ENCODE measurements at regions not wholly inside any gene's neighbourhood (a gene's known extent, or its start where the extent isn't known, plus 50 kb on each side); places are given as distances from the start of the nearest gene placed in this dataset.

DNA sequence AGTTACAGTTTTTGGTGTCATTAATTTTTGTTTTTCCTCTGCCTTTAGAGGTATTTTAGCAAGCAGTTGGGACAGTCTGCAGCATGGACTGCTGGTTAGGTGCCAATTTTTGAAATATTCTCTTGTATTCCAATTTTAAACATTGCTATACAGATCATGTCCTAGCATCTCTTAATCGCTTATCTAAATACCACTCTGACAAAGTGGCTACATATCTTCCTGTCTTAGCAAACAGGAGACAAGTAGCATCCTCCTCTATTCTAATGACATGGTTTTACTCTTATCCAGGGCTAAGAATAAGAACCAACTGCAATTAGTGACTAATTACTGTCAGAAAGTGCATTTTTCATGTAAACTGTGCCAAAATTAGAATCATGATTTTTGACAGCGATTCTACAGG is 117.8 kb upstream of the ATP2B1 start:
- no peak overlapping the region for H2AFZ ChIP-seq (ENCODE audit: low read depth, low read length)

DNA sequence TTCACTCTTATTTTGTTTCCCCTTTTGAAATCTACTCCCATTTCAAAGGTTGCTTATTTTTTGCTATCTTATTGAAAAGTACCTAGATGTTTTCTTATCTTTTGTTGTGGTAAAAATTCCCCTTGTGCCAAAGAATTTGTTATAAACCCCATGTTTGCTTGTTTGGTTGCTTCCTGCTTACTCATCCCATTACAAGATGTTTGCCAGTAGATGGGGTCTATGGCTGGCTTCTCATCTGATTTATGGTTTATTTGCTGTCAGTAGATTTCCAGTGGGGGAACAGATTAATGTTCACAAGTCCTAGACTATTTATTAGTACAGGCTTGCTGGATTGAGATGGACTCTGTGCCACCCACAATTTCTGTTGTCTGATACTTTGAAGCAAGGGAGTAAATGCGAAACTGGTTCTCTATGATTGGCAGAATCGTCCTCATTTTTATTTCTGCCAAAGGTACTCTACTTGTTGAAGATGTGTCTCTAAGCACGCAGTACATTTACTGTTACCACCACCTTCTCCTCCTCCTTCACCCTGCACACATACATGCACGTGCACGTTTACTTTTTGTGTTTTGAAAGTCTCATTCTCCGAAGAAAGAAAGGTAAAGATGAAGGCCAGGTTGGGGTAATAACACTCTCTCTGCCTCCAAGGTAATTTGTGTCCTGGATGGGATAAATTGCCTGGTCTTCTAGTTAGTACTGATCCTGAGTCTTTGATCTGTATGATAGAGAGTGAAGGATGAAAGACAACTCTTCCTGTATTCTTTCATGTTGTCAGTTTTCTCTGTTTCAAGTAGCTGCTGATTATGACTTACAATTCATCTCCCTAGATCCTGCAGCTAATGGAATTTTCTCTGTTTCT is 117.2 kb upstream of the ATP2B1 start:
- TF ChIP-seq EP300 (conservative IDR thresholded peaks at IDR 0.05; ENCODE audit: poor library complexity, severe bottlenecking) (no peak), EZH2 (IDR thresholded peaks at IDR 0.05; ENCODE audit: borderline replicate concordance, insufficient read depth, low read length, poor library complexity, severe bottlenecking) (no peak), MXI1 (conservative IDR thresholded peaks at IDR 0.05; ENCODE audit: poor library complexity, severe bottlenecking) (no peak), SMC3 (conservative IDR thresholded peaks at IDR 0.05; ENCODE audit: poor library complexity) (no peak), POLR2AphosphoS5 (IDR thresholded peaks at IDR 0.05) (no peak), RAD21 (conservative IDR thresholded peaks at IDR 0.05) (no peak), TAF1 (IDR thresholded peaks at IDR 0.05; ENCODE audit: low read depth) (no peak)
- TF ChIP-seq, protein P1, sequence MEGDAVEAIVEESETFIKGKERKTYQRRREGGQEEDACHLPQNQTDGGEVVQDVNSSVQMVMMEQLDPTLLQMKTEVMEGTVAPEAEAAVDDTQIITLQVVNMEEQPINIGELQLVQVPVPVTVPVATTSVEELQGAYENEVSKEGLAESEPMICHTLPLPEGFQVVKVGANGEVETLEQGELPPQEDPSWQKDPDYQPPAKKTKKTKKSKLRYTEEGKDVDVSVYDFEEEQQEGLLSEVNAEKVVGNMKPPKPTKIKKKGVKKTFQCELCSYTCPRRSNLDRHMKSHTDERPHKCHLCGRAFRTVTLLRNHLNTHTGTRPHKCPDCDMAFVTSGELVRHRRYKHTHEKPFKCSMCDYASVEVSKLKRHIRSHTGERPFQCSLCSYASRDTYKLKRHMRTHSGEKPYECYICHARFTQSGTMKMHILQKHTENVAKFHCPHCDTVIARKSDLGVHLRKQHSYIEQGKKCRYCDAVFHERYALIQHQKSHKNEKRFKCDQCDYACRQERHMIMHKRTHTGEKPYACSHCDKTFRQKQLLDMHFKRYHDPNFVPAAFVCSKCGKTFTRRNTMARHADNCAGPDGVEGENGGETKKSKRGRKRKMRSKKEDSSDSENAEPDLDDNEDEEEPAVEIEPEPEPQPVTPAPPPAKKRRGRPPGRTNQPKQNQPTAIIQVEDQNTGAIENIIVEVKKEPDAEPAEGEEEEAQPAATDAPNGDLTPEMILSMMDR (IDR thresholded peaks at IDR 0.05; ENCODE audit: poor library complexity, severe bottlenecking): no peak
- TF ChIP-seq, protein P2, sequence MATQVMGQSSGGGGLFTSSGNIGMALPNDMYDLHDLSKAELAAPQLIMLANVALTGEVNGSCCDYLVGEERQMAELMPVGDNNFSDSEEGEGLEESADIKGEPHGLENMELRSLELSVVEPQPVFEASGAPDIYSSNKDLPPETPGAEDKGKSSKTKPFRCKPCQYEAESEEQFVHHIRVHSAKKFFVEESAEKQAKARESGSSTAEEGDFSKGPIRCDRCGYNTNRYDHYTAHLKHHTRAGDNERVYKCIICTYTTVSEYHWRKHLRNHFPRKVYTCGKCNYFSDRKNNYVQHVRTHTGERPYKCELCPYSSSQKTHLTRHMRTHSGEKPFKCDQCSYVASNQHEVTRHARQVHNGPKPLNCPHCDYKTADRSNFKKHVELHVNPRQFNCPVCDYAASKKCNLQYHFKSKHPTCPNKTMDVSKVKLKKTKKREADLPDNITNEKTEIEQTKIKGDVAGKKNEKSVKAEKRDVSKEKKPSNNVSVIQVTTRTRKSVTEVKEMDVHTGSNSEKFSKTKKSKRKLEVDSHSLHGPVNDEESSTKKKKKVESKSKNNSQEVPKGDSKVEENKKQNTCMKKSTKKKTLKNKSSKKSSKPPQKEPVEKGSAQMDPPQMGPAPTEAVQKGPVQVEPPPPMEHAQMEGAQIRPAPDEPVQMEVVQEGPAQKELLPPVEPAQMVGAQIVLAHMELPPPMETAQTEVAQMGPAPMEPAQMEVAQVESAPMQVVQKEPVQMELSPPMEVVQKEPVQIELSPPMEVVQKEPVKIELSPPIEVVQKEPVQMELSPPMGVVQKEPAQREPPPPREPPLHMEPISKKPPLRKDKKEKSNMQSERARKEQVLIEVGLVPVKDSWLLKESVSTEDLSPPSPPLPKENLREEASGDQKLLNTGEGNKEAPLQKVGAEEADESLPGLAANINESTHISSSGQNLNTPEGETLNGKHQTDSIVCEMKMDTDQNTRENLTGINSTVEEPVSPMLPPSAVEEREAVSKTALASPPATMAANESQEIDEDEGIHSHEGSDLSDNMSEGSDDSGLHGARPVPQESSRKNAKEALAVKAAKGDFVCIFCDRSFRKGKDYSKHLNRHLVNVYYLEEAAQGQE (IDR thresholded peaks at IDR 0.05; ENCODE audit: borderline replicate concordance): no peak
- no peaks in the 10 kb centered on the region for H4K20me1 ChIP-seq (ENCODE audit: insufficient read depth)
- no peak overlapping the region for H3K27ac ChIP-seq (ENCODE audit: low read length)
- H3K79me2 ChIP-seq (replicated peaks; ENCODE audit: insufficient read depth, low read length): no peaks in the 10 kb centered on the region
- H3K4me2 ChIP-seq (ENCODE audit: low read length): no peak overlapping the region
- H3K36me3 ChIP-seq (ENCODE audit: insufficient read depth, low read length): no peaks in the 10 kb centered on the region
- H3K9me3 ChIP-seq (ENCODE audit: low read length): no peaks in the 10 kb centered on the region
- no peak overlapping the region for H3K9ac ChIP-seq (ENCODE audit: low read length)
- H3K27me3 ChIP-seq (ENCODE audit: insufficient read depth, low read depth, low read length): no peaks in the 10 kb centered on the region
- H3F3A ChIP-seq (ENCODE audit: insufficient read depth, low read length, poor library complexity, severe bottlenecking): no peaks in the 10 kb centered on the region
- H3K4me3 ChIP-seq (ENCODE audit: low read length): no peak overlapping the region
- no peak overlapping the region for H2AFZ ChIP-seq (ENCODE audit: low read depth, low read length)
- H3K9me2 ChIP-seq (ENCODE audit: insufficient read depth, low read length): no peaks in the 10 kb centered on the region

More for the DNA sequence above, 117.8 kb upstream of the ATP2B1 start:
- no peak overlapping the region for H3K27ac ChIP-seq (ENCODE audit: low read length)
- H3K4me3 ChIP-seq (ENCODE audit: low read length): no peak overlapping the region
- TF ChIP-seq, protein P2 (IDR thresholded peaks at IDR 0.05; ENCODE audit: borderline replicate concordance): no peak
- TF ChIP-seq EP300 (conservative IDR thresholded peaks at IDR 0.05; ENCODE audit: poor library complexity, severe bottlenecking): no peak
- no peak for TF ChIP-seq MXI1 (conservative IDR thresholded peaks at IDR 0.05; ENCODE audit: poor library complexity, severe bottlenecking)
- no peak for TF ChIP-seq POLR2AphosphoS5 (IDR thresholded peaks at IDR 0.05)
- TF ChIP-seq RAD21 (conservative IDR thresholded peaks at IDR 0.05): no peak
- no peak for TF ChIP-seq TAF1 (IDR thresholded peaks at IDR 0.05; ENCODE audit: low read depth)
- TF ChIP-seq SMC3 (conservative IDR thresholded peaks at IDR 0.05; ENCODE audit: poor library complexity): no peak
- TF ChIP-seq EZH2 (IDR thresholded peaks at IDR 0.05; ENCODE audit: borderline replicate concordance, insufficient read depth, low read length, poor library complexity, severe bottlenecking): no peak
- TF ChIP-seq, protein P1 (IDR thresholded peaks at IDR 0.05; ENCODE audit: poor library complexity, severe bottlenecking): no peak
- no peaks in the 10 kb centered on the region for H4K20me1 ChIP-seq (ENCODE audit: insufficient read depth)
- no peaks in the 10 kb centered on the region for H3K36me3 ChIP-seq (ENCODE audit: insufficient read depth, low read length)
- H3K9me3 ChIP-seq (ENCODE audit: low read length): no peaks in the 10 kb centered on the region
- H3K27me3 ChIP-seq (ENCODE audit: insufficient read depth, low read depth, low read length): no peaks in the 10 kb centered on the region
- no peak overlapping the region for H3K9ac ChIP-seq (ENCODE audit: low read length)
- H3K79me2 ChIP-seq (replicated peaks; ENCODE audit: insufficient read depth, low read length): no peaks in the 10 kb centered on the region
- no peaks in the 10 kb centered on the region for H3F3A ChIP-seq (ENCODE audit: insufficient read depth, low read length, poor library complexity, severe bottlenecking)
- H3K4me2 ChIP-seq (ENCODE audit: low read length): no peak overlapping the region
- H3K9me2 ChIP-seq (ENCODE audit: insufficient read depth, low read length): no peaks in the 10 kb centered on the region

All from neural cell (in vitro differentiated cells).